Spinal cord (tissue), 9 donors: ENCODE measurements at regions not wholly inside any gene's neighbourhood (a gene's known extent, or its start where the extent isn't known, plus 50 kb on each side); places are given as distances from the start of the nearest gene placed in this dataset.
"Not testable (repeated sequence)": the region's sequence is repeated elsewhere in the genome, so short reads cannot be mapped to it uniquely, and the experiment has no call there.

Source experiments
- DNase-seq, 6 donors: peaks; one replicate each; pipeline versions ENCODE4 v3.0.0 to v3.0.0-alpha.2; 2013 to 2015; ENCODE audit warnings: low spot score in 6 of 6, low read depth in 4 of 6
- H3K27ac ChIP-seq: one replicate; pipeline ENCODE4 v1.5.1; 2013; ENCODE audit warnings: low read depth, low read length, control low read depth
- H3K27me3 ChIP-seq: one replicate; pipeline ENCODE4 v1.6.1; 2013; ENCODE audit warnings: low read length; ENCODE audit not compliant: control insufficient read depth, insufficient read depth
- H3K36me3 ChIP-seq: one replicate; pipeline ENCODE4 v1.6.1; 2013; ENCODE audit warnings: low read length; ENCODE audit not compliant: control insufficient read depth, insufficient read depth
- H3K4me1 ChIP-seq: one replicate; pipeline ENCODE4 v1.6.1; 2013; ENCODE audit warnings: low read length; ENCODE audit not compliant: control insufficient read depth, insufficient read depth
- H3K4me3 ChIP-seq: one replicate; pipeline ENCODE4 v1.5.1; 2013; ENCODE audit warnings: low read depth, low read length, control low read depth
- H3K9me3 ChIP-seq: one replicate; pipeline ENCODE4 v1.6.1; 2013; ENCODE audit warnings: low read length; ENCODE audit not compliant: control insufficient read depth, insufficient read depth
- WGBS: methylation state at CpG from one replicate; pipeline ENCODE4 v1.1.5; 2013; ENCODE audit warnings: missing lambda C conversion rate; ENCODE audit not compliant: insufficient coverage; 5-methylcytosine and 5-hydroxymethylcytosine counted together
- donor health status: healthy.

DNA sequence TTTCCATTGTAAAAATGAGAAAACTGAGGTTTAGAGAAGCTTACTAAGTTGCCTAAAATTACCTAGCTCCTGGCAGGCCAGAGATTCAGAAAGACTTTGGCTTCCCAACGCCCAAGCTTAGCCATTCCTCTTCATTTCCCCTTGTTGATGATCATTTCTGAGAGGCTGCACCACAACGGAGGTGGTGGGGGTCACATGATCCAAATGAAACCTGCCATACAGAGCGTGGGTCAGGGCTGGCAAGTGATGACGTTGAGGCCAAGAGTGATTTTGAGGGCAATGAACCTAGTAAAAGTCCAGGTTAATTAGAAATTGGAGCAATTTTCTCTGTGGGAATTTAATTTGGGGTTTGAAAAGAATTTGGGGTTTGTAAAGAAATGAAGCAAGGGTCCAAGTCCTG, 109.9 kb downstream of the TMEM182 start:
- H3K36me3 ChIP-seq: no peaks in the 10 kb centered on the region
- H3K9me3 ChIP-seq: no peaks in the 10 kb centered on the region
- H3K4me1 ChIP-seq: no peaks in the 10 kb centered on the region
- WGBS: 85% methylated on average over 3 of the region's 4 CpGs
- H3K4me3 ChIP-seq: no peak overlapping the region
- H3K27ac ChIP-seq: no peak overlapping the region
- DNase-seq: no peak
- no peaks in the 10 kb centered on the region for H3K27me3 ChIP-seq

GRCh38 chr2:102872388-102872787, 110.6 kb downstream of the TMEM182 start:
- no peaks in the 10 kb centered on the region for H3K4me1 ChIP-seq
- DNase-seq: peak in 2 of 6 donors; percentile 32 to 64
- no peak overlapping the region for H3K4me3 ChIP-seq
- H3K27ac ChIP-seq: no peak overlapping the region
- no peaks in the 10 kb centered on the region for H3K36me3 ChIP-seq
- H3K27me3 ChIP-seq: no peaks in the 10 kb centered on the region
- no CpG with 5 or more reads among the region's 2 CpGs for WGBS
- H3K9me3 ChIP-seq: no peaks in the 10 kb centered on the region

- not testable (repeated sequence) for DNase-seq, H3K27ac ChIP-seq, H3K36me3 ChIP-seq, H3K9me3 ChIP-seq, H3K4me3 ChIP-seq, H3K27me3 ChIP-seq, H3K4me1 ChIP-seq
- 96% methylated on average over 7 of the region's 13 CpGs for WGBS
These were observed 117.7 kb downstream of the TMEM182 start for GRCh38 chr2:102879513-102879912.

- Histone ChIP-seq H3K27me3 (no peaks in the 10 kb centered on the region), H3K4me3 (no peak overlapping the region), H3K36me3 (no peaks in the 10 kb centered on the region), H3K4me1 (no peaks in the 10 kb centered on the region), H3K9me3 (no peaks in the 10 kb centered on the region), H3K27ac (no peak overlapping the region)
- DNase-seq: no peak
These were observed 118.9 kb downstream of the TMEM182 start for GRCh38 chr2:102880731-102881130.

- Histone ChIP-seq H3K27me3 (no peaks in the 10 kb centered on the region), H3K4me3 (no peak overlapping the region), H3K36me3 (no peaks in the 10 kb centered on the region), H3K9me3 (no peaks in the 10 kb centered on the region), H3K4me1 (no peaks in the 10 kb centered on the region), H3K27ac (no peak overlapping the region)
- 79% methylated on average over 3 of the region's 3 CpGs for WGBS
- no peak for DNase-seq
These were observed 124.5 kb downstream of the TMEM182 start for GRCh38 chr2:102886216-102886893.

- Histone ChIP-seq H3K36me3 (no peaks in the 10 kb centered on the region), H3K4me1 (peaks cover 2% of the 10 kb centered on the region), H3K9me3 (no peaks in the 10 kb centered on the region), H3K27me3 (peaks cover 2% of the 10 kb centered on the region), H3K4me3 (no peak overlapping the region), H3K27ac (no peak overlapping the region)
- DNase-seq: no peak
- WGBS: no CpG with 5 or more reads among the region's 4 CpGs
These were observed 126.7 kb downstream of the TMEM182 start for GRCh38 chr2:102888514-102888913.

GRCh38 chr2:102891296-102891695, 129.5 kb downstream of the TMEM182 start:
- no peaks in the 10 kb centered on the region for H3K36me3 ChIP-seq
- H3K9me3 ChIP-seq: no peaks in the 10 kb centered on the region
- peaks cover 2% of the 10 kb centered on the region for H3K27me3 ChIP-seq
- no peak overlapping the region for H3K4me3 ChIP-seq
- WGBS: no CpG with 5 or more reads among the region's 6 CpGs
- peaks cover 2% of the 10 kb centered on the region for H3K4me1 ChIP-seq
- DNase-seq: peak in 1 of 6 donors; percentile 4
- no peak overlapping the region for H3K27ac ChIP-seq

DNA sequence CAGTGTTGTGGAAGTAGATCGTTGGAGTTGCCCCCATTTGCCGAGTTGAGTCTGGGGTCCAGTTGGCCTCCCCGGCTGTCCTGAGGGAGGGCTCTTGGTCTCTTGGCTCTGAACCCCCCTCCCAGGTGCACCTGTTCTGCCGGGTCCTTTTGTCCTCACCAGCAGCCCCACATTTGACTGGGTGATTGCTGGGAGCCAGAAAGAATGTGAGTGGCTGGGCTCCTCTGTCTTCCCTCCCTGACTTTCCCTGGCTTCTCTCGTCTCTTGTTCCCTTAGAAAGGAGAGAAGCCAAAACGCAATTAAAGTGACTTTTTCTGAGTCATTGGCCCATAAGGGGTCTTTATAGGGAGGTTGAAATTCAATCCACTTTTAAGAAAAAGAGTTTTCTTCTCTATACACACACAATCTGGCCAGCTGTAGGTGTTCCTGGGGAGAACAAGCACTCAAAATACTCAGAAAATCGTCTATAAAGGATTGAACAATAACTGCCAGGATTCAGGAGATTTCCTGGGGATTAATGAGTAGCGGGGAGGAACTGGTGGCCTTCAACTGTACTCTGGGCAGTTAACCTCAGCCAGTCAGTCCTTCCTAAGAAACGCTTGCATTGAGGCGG, 131.0 kb downstream of the TMEM182 start:
- Histone ChIP-seq H3K4me3 (no peak overlapping the region), H3K36me3 (no peaks in the 10 kb centered on the region), H3K27me3 (peaks cover 2% of the 10 kb centered on the region), H3K27ac (no peak overlapping the region), H3K9me3 (no peaks in the 10 kb centered on the region), H3K4me1 (peaks cover 2% of the 10 kb centered on the region)
- 41% methylated on average over 3 of the region's 10 CpGs for WGBS
- DNase-seq: peak in 3 of 6 donors; percentile 14 to 66 (median 32)

DNA sequence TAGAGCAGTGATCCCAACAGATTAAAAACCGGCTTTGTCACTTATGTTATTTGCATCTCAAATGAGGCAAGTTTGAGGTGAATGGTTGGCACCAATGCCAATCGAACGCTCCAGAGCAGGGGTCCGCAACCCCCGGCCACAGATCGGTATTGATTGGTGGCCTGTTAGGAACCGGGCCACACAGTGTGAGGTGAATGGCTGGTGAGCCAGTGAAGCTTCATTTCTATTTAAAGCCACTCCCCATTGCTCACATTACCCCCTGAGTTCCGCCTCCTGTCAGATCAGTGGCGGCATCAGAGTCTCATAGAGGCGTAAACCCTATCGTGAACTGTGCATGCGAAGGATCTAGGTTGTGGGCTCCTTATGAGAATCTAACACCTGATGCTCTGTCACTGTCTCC, 132.0 kb downstream of the TMEM182 start:
- no peak overlapping the region for H3K27ac ChIP-seq
- H3K27me3 ChIP-seq: peaks cover 2% of the 10 kb centered on the region
- 89% methylated on average over 9 of the region's 12 CpGs for WGBS
- no peaks in the 10 kb centered on the region for H3K9me3 ChIP-seq
- no peaks in the 10 kb centered on the region for H3K36me3 ChIP-seq
- H3K4me3 ChIP-seq: no peak overlapping the region
- peaks cover 2% of the 10 kb centered on the region for H3K4me1 ChIP-seq
- no peak for DNase-seq

DNA sequence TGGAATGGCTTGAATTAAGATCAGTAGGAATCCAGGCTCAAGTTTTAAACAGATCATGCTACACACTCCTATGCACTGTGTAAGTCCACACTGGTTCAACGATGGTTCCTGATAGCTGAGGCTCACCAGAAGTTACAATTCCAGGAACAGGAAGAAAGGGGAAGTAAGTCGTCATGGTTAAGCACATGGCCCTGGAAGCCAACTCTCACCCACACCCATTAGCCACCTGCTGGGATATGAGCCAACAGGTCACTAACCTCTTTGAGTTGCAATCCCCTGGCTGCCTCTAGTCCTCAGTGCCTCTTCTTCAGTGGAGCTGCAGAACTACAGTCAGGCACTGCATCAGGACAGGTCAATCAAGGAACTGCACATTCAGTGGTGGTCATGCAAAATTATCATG, 133.5 kb downstream of the TMEM182 start:
- no CpG with 5 or more reads among the region's 2 CpGs for WGBS
- Histone ChIP-seq H3K27ac (no peak overlapping the region), H3K36me3 (no peaks in the 10 kb centered on the region), H3K9me3 (no peaks in the 10 kb centered on the region), H3K27me3 (peaks cover 2% of the 10 kb centered on the region), H3K4me1 (peaks cover 2% of the 10 kb centered on the region), H3K4me3 (no peak overlapping the region)
- DNase-seq: no peak
